ENCODE measurements at regions not wholly inside any gene's neighbourhood (a gene's known extent, or its start where the extent isn't known, plus 50 kb on each side); places are given as distances from the start of the nearest gene placed in this dataset.

DNA sequence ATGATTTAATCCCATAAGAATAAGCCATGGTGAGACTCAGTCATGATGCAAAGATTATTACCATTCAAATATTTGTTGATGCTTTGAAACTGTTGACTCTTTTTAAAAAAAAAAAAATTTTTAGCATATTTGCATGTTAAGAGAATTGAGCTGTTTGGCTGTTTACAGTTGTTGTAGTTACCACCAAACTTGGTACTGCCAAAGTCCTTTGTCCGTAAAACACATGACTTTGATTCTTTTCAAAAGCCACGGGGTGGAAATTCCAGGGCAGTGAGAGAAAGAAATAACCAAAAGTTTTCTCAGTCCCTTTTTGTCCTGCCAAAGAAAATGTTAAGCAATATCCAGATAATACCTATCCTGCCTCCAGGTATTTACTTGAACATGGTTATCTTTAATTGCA lies 474.8 kb downstream of the METTL4 start:
- intact Hi-C loops (cut with micrococcal nuclease), result no loop called here

DNA sequence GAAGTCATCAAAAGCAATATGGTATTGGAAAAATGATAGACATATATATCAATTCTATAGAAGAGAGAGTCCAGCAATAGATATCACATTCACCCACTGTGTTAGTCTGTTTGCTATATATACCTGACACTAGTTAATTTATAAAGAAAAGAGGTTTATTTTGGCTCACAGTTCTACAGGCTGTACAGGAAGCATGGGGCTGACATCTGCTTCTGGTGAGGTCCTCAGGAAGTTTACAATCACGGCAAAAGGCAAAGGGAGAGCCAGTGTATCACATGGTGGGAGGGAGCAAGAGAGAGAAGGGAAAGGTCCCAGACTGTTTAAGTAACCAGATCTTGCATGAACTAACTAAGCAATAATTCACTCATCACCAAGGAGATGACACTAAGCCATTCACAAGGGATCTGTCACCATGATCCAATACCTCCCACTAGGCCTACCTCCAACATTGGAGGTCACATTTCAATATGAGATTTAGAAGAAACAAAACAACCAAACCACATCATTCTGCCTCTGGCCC lies 470.6 kb downstream of the METTL4 start:
- intact Hi-C loops (cut with micrococcal nuclease), result no loop called here

DNA sequence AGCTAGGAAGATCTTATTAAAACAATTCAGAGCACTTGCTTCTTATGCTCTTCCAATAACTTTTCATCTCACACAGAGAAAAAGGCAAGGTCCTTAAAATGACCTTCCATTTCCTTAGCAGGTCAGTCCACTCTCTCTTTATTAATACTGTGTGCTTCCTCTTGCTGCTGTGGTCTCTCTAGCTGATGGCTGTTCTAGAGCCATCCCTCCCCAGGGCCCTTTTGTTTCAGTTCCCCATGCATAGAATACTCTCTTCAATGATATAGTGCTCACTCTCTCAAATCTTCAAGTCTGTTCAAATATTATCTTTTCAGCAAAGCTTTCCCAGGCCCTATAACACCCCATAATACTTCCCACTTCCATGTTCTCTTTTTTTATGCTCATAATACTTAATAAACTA lies 469.3 kb downstream of the METTL4 start:
- intact Hi-C loops (cut with micrococcal nuclease), result no loop called here

DNA sequence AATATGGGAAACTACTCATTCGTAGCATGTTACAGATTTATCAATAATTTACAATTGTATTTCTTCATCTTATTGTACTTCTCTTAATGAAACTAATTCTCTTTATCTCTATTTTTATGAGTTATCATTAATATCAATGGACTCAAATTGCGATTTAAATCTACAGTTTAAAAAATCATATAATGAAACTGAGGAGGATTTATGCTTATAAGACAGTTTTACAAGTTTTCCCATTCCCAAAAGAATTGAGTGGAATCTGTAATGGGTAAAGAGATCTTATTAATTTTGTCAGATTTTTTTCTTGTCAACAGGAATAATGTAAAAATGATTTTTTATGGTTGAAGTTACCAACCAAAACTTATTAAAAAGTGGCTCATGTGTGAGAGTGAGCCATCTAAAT lies 468.0 kb downstream of the METTL4 start:
- intact Hi-C loops (cut with micrococcal nuclease), result no loop called here

DNA sequence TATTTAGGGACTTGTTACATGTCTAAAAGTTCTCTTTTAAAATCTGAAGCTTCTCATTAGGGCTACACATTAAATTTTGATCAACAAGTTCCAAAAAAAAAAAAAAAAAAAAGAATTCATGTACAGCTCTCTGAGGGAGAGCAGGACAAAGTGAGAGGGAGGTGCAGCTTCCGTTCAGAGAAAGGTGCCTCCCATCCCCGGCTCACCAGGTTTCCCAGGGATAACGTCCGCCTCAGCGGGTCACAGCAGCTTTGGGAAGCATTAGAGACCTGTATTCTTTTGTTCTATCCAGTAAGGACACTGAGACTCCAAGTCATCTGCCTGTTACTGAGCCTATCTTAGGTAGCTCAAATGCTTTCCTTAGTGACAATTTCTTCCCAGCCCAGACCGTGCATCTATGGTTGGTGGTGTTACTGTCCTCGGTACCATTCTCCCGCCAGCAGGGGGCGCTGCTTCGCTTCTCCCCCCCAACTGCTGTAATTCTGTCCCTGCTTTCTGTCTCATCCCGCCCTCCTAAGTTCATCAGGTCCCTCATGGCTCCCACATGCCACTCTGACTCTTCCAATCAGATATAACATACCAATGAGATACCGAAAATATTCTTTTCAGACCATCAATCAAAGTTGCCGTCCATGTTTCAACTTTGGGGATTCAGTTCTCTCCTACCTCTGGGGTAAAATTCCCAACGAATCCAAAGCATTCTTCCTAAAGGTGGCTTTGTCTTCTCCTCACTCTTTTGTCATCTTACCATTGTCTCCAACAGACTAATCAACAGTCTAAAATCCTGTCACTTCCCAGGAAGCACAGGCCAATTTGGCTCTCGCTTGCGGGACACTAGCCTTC lies 466.5 kb downstream of the METTL4 start:
- intact Hi-C loops (cut with micrococcal nuclease), result loop anchor here (1.0 to 5.0 kb wide), 2 partner anchors 127 to 437 kb away; no protein-coding TSS in a partner anchor

DNA sequence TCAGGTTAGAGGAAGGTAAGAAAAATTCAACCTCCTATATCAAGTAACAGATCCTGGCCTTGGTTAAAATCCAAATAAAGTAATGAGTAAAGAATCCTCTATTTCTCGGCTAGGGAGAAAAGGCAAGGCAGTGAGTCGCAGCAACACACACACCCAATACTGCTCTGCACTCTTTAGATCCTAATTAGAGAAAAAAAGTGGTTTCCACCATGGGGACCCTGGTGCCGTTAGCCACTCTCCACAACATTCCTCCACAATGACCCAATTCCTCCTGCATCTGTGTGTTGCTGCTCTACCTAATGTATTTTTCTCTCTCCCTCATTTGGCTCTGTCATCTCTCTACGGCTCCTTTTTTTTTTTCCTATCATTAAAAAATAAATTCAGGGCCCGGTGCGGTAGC lies 462.7 kb downstream of the METTL4 start:
- intact Hi-C loops (cut with micrococcal nuclease), result loop anchor here (5.0 kb wide), 1 partner anchor 124 kb away; no protein-coding TSS in a partner anchor

DNA sequence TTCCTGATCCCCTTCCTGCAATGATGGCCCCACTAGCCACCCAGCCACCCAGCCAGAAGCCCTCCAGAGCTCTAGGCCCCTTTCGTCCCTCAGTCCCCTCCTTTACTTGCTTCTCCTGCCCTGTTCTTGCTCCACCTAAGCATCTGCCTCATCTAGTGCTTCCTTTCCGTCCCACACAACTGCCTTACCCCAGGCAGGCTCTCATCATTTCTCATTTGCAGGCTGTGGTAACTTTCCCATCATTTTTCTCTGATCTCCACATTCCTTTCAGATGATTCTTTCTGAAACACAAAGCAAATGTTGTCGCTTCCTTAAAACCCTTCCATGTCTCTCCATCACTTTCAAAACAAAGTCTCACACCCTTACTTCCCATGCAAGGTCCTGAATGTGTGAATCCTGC lies 459.8 kb downstream of the METTL4 start:
- intact Hi-C loops (cut with micrococcal nuclease), result no loop called here

DNA sequence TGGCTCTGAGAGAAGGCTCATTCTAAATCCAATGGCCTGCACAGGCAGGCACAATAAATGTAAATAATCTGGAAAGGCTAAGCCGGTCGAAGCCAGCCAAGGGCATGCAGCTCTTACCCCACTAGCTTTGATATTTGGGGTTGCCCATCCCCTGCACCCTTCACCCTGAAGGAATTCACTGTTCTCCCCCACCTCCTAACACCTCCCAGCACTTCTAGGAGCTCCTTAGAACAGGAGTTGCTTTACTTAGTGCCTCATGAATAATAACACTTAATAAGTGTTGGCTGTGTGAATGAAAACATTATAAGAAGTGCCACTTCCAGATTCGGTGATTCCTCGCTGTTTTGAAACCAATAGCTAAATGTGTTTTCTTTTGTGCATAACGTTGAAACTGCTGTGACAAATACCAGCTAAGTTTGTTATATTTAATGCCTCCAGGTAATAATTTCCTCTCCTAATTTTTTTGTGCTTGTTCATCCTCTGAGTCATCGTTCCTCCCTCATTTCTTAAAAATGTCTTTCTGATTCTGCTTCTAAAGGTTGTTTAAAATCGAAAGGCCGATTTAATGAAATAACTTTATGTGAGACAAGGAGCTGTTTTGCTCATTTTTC lies 458.8 kb downstream of the METTL4 start:
- intact Hi-C loops (cut with micrococcal nuclease), result no loop called here

DNA sequence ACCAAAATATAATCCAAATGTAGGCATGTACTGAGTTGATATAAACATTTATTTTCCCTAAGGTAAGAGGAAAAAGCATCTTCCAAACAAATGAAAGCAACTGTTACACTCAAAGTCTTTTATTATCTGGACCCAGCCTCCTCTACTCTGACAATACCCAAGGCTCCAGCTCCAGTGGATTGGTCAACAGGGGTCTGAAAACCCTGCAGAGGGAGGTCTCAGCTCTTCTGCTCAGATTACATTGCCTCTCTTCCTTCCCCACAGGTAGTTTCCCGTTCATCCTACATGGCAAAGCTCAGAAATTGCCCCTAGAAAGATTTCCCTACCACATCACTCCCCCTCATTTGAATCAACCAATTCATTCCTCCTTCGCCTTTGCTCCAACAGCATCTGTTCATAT lies 457.0 kb downstream of the METTL4 start:
- intact Hi-C loops (cut with micrococcal nuclease), result no loop called here

DNA sequence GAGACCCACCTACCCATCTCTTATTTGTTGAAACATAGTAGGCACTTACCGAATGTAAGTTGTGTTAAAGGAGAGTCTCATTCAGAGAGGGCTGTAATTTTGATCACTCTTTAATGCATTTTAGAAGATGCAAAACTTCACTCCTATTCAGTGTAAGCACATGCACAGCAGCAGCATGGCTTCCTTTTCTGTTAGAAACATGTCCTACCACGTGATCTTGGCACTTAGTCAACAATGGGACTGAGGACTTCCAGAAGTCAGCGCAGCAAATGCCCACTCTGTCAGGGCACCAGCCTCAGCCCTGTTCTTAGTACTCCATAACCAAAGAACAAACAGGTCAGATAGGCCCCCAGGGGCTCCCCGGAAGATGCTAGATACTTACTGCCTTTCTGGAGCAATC lies 456.5 kb downstream of the METTL4 start:
- intact Hi-C loops (cut with micrococcal nuclease), result no loop called here

DNA sequence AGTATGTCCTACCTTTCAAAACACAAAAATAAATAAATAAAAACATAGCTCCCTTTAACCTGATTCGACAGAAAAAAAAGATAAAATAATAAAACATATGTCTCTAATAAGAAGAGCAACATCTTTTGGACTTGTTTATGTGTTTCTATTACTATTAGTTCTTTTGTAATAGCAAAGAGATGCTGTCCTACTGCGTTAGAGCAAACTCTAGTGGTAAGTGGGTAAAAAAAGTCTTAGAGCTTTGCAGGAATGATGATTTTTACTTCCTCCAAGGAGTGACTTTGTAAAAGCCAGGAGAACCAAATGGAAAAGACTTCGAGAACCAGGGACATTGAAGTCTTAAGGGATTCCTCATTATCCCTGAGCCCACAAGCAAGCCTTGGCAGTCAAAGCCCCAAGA lies 450.1 kb downstream of the METTL4 start:
- intact Hi-C loops (cut with micrococcal nuclease), result no loop called here

DNA sequence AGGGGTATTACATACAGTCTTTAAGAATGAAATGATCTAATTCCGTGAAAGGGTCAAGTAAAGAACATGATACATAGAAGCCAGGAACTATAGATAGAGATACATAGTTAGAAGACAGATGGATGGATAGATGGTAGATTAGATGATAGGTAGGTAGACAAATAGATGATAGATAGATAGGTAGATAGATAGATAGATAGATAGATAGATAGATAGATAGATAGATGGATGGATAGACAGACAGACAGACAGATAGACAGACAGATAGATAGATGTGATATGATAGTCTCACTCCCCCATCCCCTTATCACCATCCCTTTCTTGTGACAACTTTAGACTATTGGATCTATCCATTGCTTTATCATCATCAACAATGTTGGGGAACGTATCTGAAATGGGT lies 448.2 kb downstream of the METTL4 start:
- intact Hi-C loops (cut with micrococcal nuclease), result no loop called here

DNA sequence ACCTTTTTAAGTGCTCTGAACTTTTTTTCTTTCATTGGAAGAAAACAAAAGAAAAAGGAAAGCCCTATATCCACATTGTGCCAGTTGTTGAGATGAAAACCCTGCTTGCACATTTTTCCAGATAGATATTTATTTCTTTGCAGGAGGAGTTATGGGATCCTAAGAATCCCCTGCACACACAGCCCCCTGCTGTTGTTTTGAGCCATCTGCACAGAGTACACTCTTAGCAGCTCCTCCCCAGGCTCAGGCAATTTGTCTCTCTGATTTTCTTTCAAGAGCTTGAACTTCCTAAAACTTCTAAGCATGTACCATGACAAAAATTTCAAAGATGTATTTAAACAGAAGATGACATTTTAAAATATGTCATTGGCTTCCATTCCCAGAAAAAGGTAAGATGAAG lies 436.9 kb downstream of the METTL4 start:
- intact Hi-C loops (cut with micrococcal nuclease), result no loop called here

DNA sequence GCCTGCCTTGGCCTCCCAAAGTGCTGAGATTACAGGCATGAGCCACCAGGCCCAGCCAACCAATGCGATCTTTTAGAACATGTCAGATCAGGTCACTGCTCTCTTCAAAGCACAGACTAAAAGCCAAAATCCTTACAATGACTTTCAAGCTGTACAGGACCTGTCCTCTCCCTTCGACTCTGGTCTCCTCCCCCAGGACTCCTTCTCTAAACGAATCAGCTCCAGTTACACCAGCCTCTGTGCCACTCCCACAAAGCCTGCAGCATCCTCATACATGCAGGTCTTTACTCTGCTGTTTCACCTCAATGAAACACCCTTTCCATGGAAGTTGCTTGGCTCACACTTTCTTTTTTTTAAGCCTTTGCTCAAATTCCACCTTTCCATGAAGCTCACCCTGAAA lies 436.0 kb downstream of the METTL4 start:
- intact Hi-C loops (cut with micrococcal nuclease), result no loop called here

DNA sequence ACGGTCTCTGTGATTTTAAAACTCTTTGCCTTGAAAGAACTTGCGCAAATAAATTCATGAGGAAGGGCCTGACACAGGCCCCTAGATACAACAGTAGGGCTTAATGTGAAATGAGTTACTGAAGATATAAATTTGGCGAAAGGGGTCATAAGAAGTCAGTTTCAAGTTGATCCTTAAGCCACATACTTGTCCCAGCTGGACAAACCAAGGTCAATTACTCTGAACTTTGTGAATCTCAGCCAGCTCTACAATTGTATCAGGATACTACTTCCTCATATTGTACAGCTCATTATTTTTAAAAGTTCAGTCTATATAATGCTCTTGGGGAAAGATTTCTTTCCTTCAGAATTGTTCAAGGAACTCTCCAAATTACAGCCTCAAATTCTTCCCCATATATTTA lies 432.8 kb downstream of the METTL4 start:
- intact Hi-C loops (cut with micrococcal nuclease), result no loop called here

DNA sequence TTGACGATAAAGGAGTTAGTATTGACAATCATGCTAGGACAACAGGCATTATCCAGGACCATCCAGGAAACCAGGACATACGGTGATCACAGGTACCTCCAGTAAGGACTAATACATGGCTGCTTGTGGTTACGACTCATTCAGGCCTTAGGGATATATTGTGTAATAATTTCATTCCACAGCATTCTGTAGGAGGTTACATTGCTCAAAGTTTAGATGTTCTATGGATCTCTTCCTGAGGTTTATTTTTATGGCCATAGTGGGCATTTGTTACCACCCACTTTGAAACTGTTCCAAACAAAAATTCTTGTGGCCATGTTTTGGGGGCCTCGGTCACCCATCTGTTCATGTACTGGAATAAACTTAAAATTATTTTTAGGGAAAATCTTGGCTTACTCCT lies 431.6 kb downstream of the METTL4 start:
- intact Hi-C loops (cut with micrococcal nuclease), result no loop called here

DNA sequence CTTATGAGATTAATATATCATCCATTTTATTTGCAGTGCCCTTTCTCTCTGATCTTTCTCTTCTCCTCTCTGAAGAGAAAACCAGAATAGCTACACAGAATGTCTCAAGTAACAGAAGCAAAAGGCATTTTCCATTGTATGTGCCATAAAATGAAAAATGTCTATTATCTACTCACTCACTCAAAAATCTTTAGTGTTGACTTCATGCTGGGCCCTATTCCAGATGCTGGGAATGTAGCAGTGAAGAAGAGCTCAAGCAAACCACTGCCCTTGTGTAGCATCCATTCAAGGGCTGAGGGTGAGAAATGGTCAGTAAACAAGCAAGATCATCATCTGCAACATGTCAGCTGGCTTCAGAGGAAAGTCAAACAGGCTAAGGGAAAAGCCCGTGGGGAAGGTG lies 427.7 kb downstream of the METTL4 start:
- intact Hi-C loops (cut with micrococcal nuclease), result no loop called here

DNA sequence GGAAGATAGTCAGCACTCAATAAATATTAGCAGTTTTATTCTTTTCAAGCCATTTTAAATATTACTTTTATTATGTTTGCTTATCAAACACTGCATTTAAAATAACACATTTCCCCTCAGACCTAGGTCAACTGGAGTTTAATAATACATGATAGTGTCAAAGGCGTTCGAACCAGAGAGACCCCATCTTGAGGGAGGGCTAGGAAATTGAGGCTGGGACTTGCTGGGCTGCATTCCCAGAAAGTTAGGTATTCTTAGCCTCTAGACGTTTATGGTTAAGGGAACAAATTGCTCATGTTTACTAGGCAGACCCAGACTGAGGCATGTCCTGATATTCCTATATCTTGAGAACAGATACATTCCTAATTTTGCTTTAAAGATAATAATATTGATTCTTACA lies 426.5 kb downstream of the METTL4 start:
- intact Hi-C loops (cut with micrococcal nuclease), result no loop called here

DNA sequence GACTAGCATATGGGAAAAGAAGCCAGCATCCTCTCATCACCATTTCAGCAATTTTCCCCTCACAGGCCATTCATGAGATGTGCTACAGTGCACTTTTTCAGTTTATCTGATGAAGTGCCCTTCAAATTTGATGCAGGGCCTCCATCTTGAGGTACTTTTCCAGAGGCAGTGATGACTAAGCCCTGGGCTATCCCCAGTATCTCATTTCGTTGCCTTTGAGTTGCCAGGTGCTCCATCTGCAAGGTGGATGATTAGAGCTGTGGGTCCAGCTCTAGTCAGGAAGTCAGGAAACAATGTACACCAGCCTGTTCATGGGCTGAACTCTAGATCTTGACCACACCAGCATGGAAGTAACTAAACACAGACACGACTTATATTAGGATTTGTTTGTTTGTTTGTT lies 425.2 kb downstream of the METTL4 start:
- intact Hi-C loops (cut with micrococcal nuclease), result no loop called here

DNA sequence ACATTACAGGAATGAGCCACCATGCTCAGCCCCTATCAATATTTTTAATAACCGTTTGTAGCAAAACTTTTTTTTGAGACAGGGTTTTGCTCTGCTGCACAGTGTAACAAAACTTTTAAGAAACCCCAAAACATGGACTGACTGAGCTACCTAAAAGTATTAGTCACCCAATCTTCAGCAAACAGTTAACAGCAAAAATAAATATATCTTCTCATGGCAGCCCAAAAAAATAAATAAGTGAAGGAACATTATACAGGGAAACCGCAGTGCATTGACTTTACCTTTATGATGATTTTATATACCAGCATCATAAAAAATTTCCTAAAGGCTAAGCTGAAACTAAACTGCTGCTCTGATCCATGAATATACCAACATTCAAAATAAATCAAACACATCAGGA lies 424.6 kb downstream of the METTL4 start:
- intact Hi-C loops (cut with micrococcal nuclease), result no loop called here

DNA sequence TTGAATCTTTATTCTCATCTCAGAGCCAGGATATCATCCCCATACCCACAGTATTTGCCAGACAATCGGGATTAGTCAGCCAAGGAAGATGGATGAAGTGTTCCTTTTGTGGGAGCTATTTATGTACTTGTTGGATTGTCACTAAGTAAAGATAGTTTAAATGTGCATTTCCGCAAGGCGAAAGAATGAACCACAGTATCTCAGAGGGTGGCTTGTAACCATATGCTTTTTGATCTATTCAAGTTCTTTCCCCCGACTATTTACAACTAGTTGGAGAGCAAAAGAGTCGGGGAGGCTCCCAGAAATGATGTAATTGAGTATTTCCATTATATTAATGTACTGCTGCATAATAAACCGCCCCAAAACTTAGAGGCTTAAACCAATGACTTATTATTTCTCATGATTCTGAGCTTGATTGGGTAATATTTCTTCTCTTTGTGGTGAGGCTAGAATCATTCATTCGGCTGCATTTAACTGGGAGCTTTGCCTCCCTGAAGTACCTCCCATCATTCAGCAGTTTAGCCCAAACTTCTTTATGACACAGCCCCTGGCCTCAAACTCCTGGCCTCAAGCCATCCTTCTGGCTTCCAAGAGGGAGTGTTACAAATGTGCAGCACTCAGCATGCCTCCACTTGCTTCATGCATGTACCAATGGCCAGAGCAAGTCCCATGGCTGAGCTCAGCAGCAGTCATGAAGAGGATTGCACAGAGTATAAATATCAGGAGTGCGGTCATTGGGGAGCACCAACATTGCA lies 423.7 kb downstream of the METTL4 start:
- intact Hi-C loops (cut with micrococcal nuclease), result no loop called here

DNA sequence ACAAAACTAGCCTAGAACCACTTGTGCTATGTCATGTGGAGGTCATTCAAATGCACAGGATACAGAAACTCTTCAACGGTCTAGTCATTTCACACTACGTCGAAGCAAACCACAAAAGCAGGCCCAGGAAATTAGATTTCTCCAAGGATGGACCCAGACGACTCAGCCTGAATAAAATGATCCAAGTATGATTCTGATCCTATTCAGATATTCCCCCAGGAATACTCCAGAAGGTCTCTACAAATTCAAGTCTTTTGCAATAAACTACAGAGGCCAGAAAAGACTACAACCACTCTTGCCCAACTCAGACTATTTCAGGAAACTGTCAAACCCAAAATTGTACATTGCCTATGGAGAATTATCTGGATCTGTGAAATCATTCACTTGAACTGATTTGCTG lies 422.5 kb downstream of the METTL4 start:
- intact Hi-C loops (cut with micrococcal nuclease), result no loop called here

Measured in T-helper 1 cell treated with Interleukin-12 subunit alpha and Interleukin-12 subunit beta and Interleukin-4 antibody, amounts not matched to agents 30 ng/mL and 1 ng/mL, for 36 hours (primary cell).